WTC11 (cell line): ENCODE measurements at regions not wholly inside any gene's neighbourhood (a gene's known extent, or its start where the extent isn't known, plus 50 kb on each side); places are given as distances from the start of the nearest gene placed in this dataset.

Experiments
- ATAC-seq: fragments of 200-7000 bp; cut with Tn5 transposase; 2 replicates; pipeline ENCODE4 v1.10.0; 2021; ENCODE audit warnings: mild to moderate bottlenecking, moderate library complexity
- CTCF ChIA-PET: fragments of 300-600 bp; sonication (Branson Sonifier 250); formaldehyde crosslinking; loops from one replicate; lab custom pipeline; 2021; ENCODE audit warnings: antibody characterized with exemption; lab: Charles Lee
- POLR2A ChIA-PET: fragments of 350-600 bp; sonication (Branson Sonifier 250); formaldehyde crosslinking; loops from one replicate; lab custom pipeline; 2021; ENCODE audit warnings: antibody characterized with exemption; lab: Charles Lee
- DNase-seq: peaks from one replicate; pipeline ENCODE4 v3.0.0; 2021; ENCODE audit warnings: low spot score
- H3K27ac Mint-ChIP-seq: 2 replicates; pipeline ENCODE4 v1.8.0; 2021; ENCODE audit warnings: mixed read lengths
- H3K27me3 Mint-ChIP-seq: 2 replicates; pipeline ENCODE4 v1.8.0; 2021; ENCODE audit warnings: low read depth, mild to moderate bottlenecking, moderate library complexity, mixed read lengths
- H3K36me3 Mint-ChIP-seq: 2 replicates; pipeline ENCODE4 v1.8.0; 2021; ENCODE audit warnings: mixed read lengths
- H3K4me1 Mint-ChIP-seq: 2 replicates; pipeline ENCODE4 v1.8.0; 2022; ENCODE audit warnings: mixed read lengths
- H3K4me3 Mint-ChIP-seq: 2 replicates; pipeline ENCODE4 v1.8.0; 2021; ENCODE audit warnings: mild to moderate bottlenecking, moderate library complexity, mixed read lengths
- H3K9me3 Mint-ChIP-seq: 2 replicates; pipeline ENCODE4 v1.8.0; 2021; ENCODE audit warnings: mixed read lengths
- AR ChIP-seq: fragments of 250-450 bp; sonication (Bioruptor Pico); IDR thresholded peaks from 2 replicates; pipeline ENCODE4 v1.9.0; 2021; ENCODE audit warnings: mild to moderate bottlenecking
- EMX1 ChIP-seq: fragments of 250-450 bp; sonication (Bioruptor Pico); IDR thresholded peaks from 2 replicates; pipeline ENCODE4 v1.8.0; 2021; ENCODE audit warnings: mild to moderate bottlenecking
- ESRRA ChIP-seq: sonication (generic); formaldehyde crosslinking; IDR thresholded peaks from 2 replicates; pipeline ENCODE4 v1.8.1; 2022; ENCODE audit warnings: mild to moderate bottlenecking, missing genetic modification reagents, borderline replicate concordance
- MXD4 ChIP-seq: fragments of 250-450 bp; sonication (Bioruptor Pico); IDR thresholded peaks from 2 replicates; pipeline ENCODE4 v1.8.0; 2021; ENCODE audit warnings: mild to moderate bottlenecking, moderate library complexity, borderline replicate concordance
- NFATC4 ChIP-seq: fragments of 250-450 bp; sonication (Bioruptor Pico); IDR thresholded peaks from 2 replicates; pipeline ENCODE4 v1.9.0; 2021; ENCODE audit warnings: mild to moderate bottlenecking
- NFYB ChIP-seq: sonication (generic); formaldehyde crosslinking; conservative IDR thresholded peaks from 2 replicates; pipeline ENCODE4 v1.8.0; 2022; ENCODE audit warnings: low read depth, missing genetic modification reagents
- NR2C2 ChIP-seq: sonication (generic); formaldehyde crosslinking; IDR thresholded peaks from 2 replicates; pipeline ENCODE4 v1.8.0; 2022; ENCODE audit warnings: mild to moderate bottlenecking, missing genetic modification reagents
- PRDM15 ChIP-seq: sonication (generic); formaldehyde crosslinking; IDR thresholded peaks from 2 replicates; pipeline ENCODE4 v1.8.0; 2022; ENCODE audit warnings: missing genetic modification reagents
- PRRX2 ChIP-seq: fragments of 250-450 bp; sonication (Bioruptor Pico); IDR thresholded peaks from 2 replicates; pipeline ENCODE4 v1.8.0; 2021; ENCODE audit warnings: mild to moderate bottlenecking
- RELA ChIP-seq: sonication (generic); formaldehyde crosslinking; IDR thresholded peaks from 2 replicates; pipeline ENCODE4 v1.8.1; 2022; ENCODE audit warnings: missing genetic modification reagents, mild to moderate bottlenecking, borderline replicate concordance
- SMAD4 ChIP-seq: sonication (generic); formaldehyde crosslinking; IDR thresholded peaks from 2 replicates; pipeline ENCODE4 v1.8.0; 2022; ENCODE audit warnings: mild to moderate bottlenecking, missing genetic modification reagents
- USF2 ChIP-seq: sonication (generic); formaldehyde crosslinking; IDR thresholded peaks from 2 replicates; pipeline ENCODE4 v1.8.1; 2023; ENCODE audit warnings: mild to moderate bottlenecking, missing genetic modification reagents, moderate library complexity
- ZMAT4 ChIP-seq: fragments of 250-450 bp; sonication (Bioruptor Pico); IDR thresholded peaks from 2 replicates; pipeline ENCODE4 v1.9.0; 2021; ENCODE audit warnings: mild to moderate bottlenecking
- ZNF263 ChIP-seq: sonication (generic); formaldehyde crosslinking; IDR thresholded peaks from 2 replicates; pipeline ENCODE4 v1.8.1; 2022; ENCODE audit warnings: low read depth, mild to moderate bottlenecking, moderate library complexity, missing genetic modification reagents
- ZNF416 ChIP-seq: fragments of 250-450 bp; sonication (Bioruptor Pico); IDR thresholded peaks from 2 replicates; pipeline ENCODE4 v1.9.0; 2021; ENCODE audit warnings: mild to moderate bottlenecking, inconsistent platforms
- ZNF425 ChIP-seq: fragments of 250-450 bp; sonication (Bioruptor Pico); conservative IDR thresholded peaks from 2 replicates; pipeline ENCODE4 v1.9.0; 2021; ENCODE audit warnings: mild to moderate bottlenecking
- ZNF512 ChIP-seq: sonication (generic); formaldehyde crosslinking; IDR thresholded peaks from 2 replicates; pipeline ENCODE4 v1.8.1; 2022; ENCODE audit warnings: missing genetic modification reagents, borderline replicate concordance

GRCh38 chr7:85924062-85924461 lies 719.6 kb upstream of the GRM3 start:
- CTCF ChIA-PET = no interaction called here
- Mint-ChIP-seq H3K27me3 (no peaks in the 10 kb centered on the region), H3K27ac (no peak overlapping the region), H3K9me3 (no peaks in the 10 kb centered on the region), H3K4me1 (peaks cover 41% of the 10 kb centered on the region), H3K36me3 (no peaks in the 10 kb centered on the region), H3K4me3 (no peak overlapping the region)
- POLR2A ChIA-PET = no interaction called here
- no peak for TF ChIP-seq ZNF425
- TF ChIP-seq EMX1 (CRISPR knock-in tag) = no peak
- ATAC-seq (no peak), DNase-seq (no peak)

GRCh38 chr7:85916016-85916415 lies 727.7 kb upstream of the GRM3 start:
- peaks cover 11% of the 10 kb centered on the region for H3K9me3 Mint-ChIP-seq
- no peak overlapping the region for H3K4me3 Mint-ChIP-seq
- no peaks in the 10 kb centered on the region for H3K36me3 Mint-ChIP-seq
- ChIA-PET POLR2A (no interaction called here), CTCF (no interaction called here)
- H3K27ac Mint-ChIP-seq = no peak overlapping the region
- no peak for ATAC-seq
- no peak for DNase-seq
- TF ChIP-seq AR (CRISPR knock-in tag) (no peak), MXD4 (CRISPR knock-in tag) (no peak), NFYB (no peak), ESRRA (CRISPR knock-in tag) (no peak), SMAD4 (CRISPR knock-in tag) (no peak), NR2C2 (CRISPR knock-in tag) (no peak)
- TF ChIP-seq, all 79 proteins: peak for 0
- Mint-ChIP-seq H3K27me3 (no peaks in the 10 kb centered on the region), H3K4me1 (peaks cover 3% of the 10 kb centered on the region)

- no peak overlapping the region for H3K4me3 Mint-ChIP-seq
- ATAC-seq (no peak), DNase-seq (no peak)
- no peaks in the 10 kb centered on the region for H3K27me3 Mint-ChIP-seq
- POLR2A ChIA-PET = no interaction called here
- H3K4me1 Mint-ChIP-seq = no peaks in the 10 kb centered on the region
- H3K36me3 Mint-ChIP-seq = no peaks in the 10 kb centered on the region
- TF ChIP-seq ZNF416 (no peak), RELA (CRISPR knock-in tag) (no peak)
- H3K27ac Mint-ChIP-seq = no peak overlapping the region
- CTCF ChIA-PET = no interaction called here
- peaks cover 11% of the 10 kb centered on the region for H3K9me3 Mint-ChIP-seq
Measured at GRCh38 chr7:85914437-85914836, 727.6 kb upstream of the SEMA3D start.

GRCh38 chr7:85908051-85908450 lies 721.2 kb upstream of the SEMA3D start:
- no peaks in the 10 kb centered on the region for H3K4me1 Mint-ChIP-seq
- no peak overlapping the region for H3K4me3 Mint-ChIP-seq
- TF ChIP-seq PRRX2 (CRISPR knock-in tag) (no peak), ZMAT4 (CRISPR knock-in tag) (no peak), ZNF263 (no peak), PRDM15 (CRISPR knock-in tag) (no peak), USF2 (CRISPR knock-in tag) (no peak), MXD4 (CRISPR knock-in tag) (no peak), ZNF512 (CRISPR knock-in tag) (no peak), RELA (CRISPR knock-in tag) (no peak), NFATC4 (CRISPR knock-in tag) (no peak)
- ATAC-seq = no peak
- ChIA-PET POLR2A (no interaction called here), CTCF (no interaction called here)
- H3K9me3 Mint-ChIP-seq = peaks cover 18% of the 10 kb centered on the region
- no peaks in the 10 kb centered on the region for H3K36me3 Mint-ChIP-seq
- H3K27me3 Mint-ChIP-seq = no peaks in the 10 kb centered on the region
- H3K27ac Mint-ChIP-seq = no peak overlapping the region
- DNase-seq = no peak
